HG03457 (cell line): ENCODE measurements at regions not wholly inside any gene's neighbourhood (a gene's known extent, or its start where the extent isn't known, plus 50 kb on each side); places are given as distances from the start of the nearest gene placed in this dataset.
"Not testable (repeated sequence)": the region's sequence is repeated elsewhere in the genome, so short reads cannot be mapped to it uniquely, and the experiment has no call there.

Experiments
- ATAC-seq: cut with Tn5 transposase; IDR thresholded peaks from one replicate; pipeline ENCODE4 v1.9.1; 2021; ENCODE audit warnings: moderate number of reproducible peaks; ENCODE audit not compliant: unreplicated experiment

- ATAC-seq, result no peak
These were observed 593.8 kb upstream of the NRSN1 start for GRCh38 chr6:23532227-23532626.

- no peak for ATAC-seq
These were observed 592.7 kb upstream of the NRSN1 start for GRCh38 chr6:23533311-23533710.

- no peak for ATAC-seq
These were observed 592.1 kb upstream of the NRSN1 start for GRCh38 chr6:23533944-23534343.

GRCh38 chr6:23534351-23534750 is 591.7 kb upstream of the NRSN1 start:
- ATAC-seq, result no peak

GRCh38 chr6:23535101-23535500 is 590.9 kb upstream of the NRSN1 start:
- ATAC-seq, result no peak

- no peak for ATAC-seq
These were observed 588.2 kb upstream of the NRSN1 start for GRCh38 chr6:23537828-23538227.

- no peak for ATAC-seq
These were observed 578.2 kb upstream of the NRSN1 start for GRCh38 chr6:23547851-23548250.

GRCh38 chr6:23554953-23555352 is 571.1 kb upstream of the NRSN1 start:
- not testable (repeated sequence) for ATAC-seq

- no peak for ATAC-seq
These were observed 566.2 kb upstream of the NRSN1 start for GRCh38 chr6:23559587-23560343.

- ATAC-seq, result no peak
These were observed 564.3 kb upstream of the NRSN1 start for GRCh38 chr6:23561732-23562131.

- ATAC-seq, result no peak
These were observed 563.5 kb upstream of the NRSN1 start for GRCh38 chr6:23562554-23562953.

- ATAC-seq, result no peak
These were observed 562.7 kb upstream of the NRSN1 start for GRCh38 chr6:23563323-23563722.

GRCh38 chr6:23566418-23566817 is 559.6 kb upstream of the NRSN1 start:
- no peak for ATAC-seq

GRCh38 chr6:23568292-23568691 is 557.7 kb upstream of the NRSN1 start:
- ATAC-seq, result no peak

- no peak for ATAC-seq
These were observed 541.8 kb upstream of the NRSN1 start for GRCh38 chr6:23584134-23584763.

GRCh38 chr6:23587582-23587981 is 538.4 kb upstream of the NRSN1 start:
- ATAC-seq, result no peak

GRCh38 chr6:23589811-23590210 is 536.2 kb upstream of the NRSN1 start:
- ATAC-seq, result no peak

GRCh38 chr6:23590498-23591126 is 535.4 kb upstream of the NRSN1 start:
- no peak for ATAC-seq

GRCh38 chr6:23591761-23592160 is 534.3 kb upstream of the NRSN1 start:
- ATAC-seq, result no peak

GRCh38 chr6:23600118-23600517 is 525.9 kb upstream of the NRSN1 start:
- ATAC-seq, result no peak

GRCh38 chr6:23601811-23602345 is 524.1 kb upstream of the NRSN1 start:
- no peak for ATAC-seq

GRCh38 chr6:23608931-23609435 is 517.0 kb upstream of the NRSN1 start:
- no peak for ATAC-seq
